Naive thymus-derived CD8-positive, alpha-beta T cell (primary cell): ENCODE measurements at regions not wholly inside any gene's neighbourhood (a gene's known extent, or its start where the extent isn't known, plus 50 kb on each side); places are given as distances from the start of the nearest gene placed in this dataset.
"Not testable (repeated sequence)": the region's sequence is repeated elsewhere in the genome, so short reads cannot be mapped to it uniquely, and the experiment has no call there.

Source experiments
- ATAC-seq, 2 donors: fragments of 150-1000 bp; cut with Tn5 transposase in 1 of 2; sonication (Bioruptor Pico), chemical (Tn5 transposase) in 1 of 2; 1 replicate in 1 of 2; 2 replicates in 1 of 2; pipeline ENCODE4 v1.10.0; 2021; ENCODE audit warnings: mild to moderate bottlenecking in 2 of 2, moderate library complexity in 2 of 2
- POLR2A ChIA-PET: fragments of 350-600 bp; sonication (Branson Sonifier 250); formaldehyde crosslinking; loops from one replicate; lab custom pipeline; 2021; ENCODE audit warnings: antibody characterized with exemption; lab: Charles Lee
- DNase-seq, 10 donors: peaks; one replicate each; pipeline versions ENCODE4 v3.0.0 to v3.0.0-alpha.2; 2020 to 2022
- H3K27ac Mint-ChIP-seq, 10 donors: one replicate each; pipeline ENCODE4 v1.8.0; 2020 to 2022; ENCODE audit warnings: mild to moderate bottlenecking in 10 of 10, mixed read lengths in 10 of 10, moderate library complexity in 4 of 10, inconsistent platforms in 1 of 10
- H3K27me3 Mint-ChIP-seq, 5 donors: one replicate each; pipeline ENCODE4 v1.8.0; 2021 to 2022; ENCODE audit warnings: mixed read lengths in 5 of 5
- H3K36me3 Mint-ChIP-seq, 3 donors: one replicate each; pipeline ENCODE4 v1.8.0; 2020 to 2022; ENCODE audit warnings: mixed read lengths in 3 of 3, mild to moderate bottlenecking in 2 of 3, inconsistent platforms in 1 of 3
- H3K4me1 Mint-ChIP-seq, 4 donors: one replicate each; pipeline ENCODE4 v1.8.0; 2021 to 2022; ENCODE audit warnings: mixed read lengths in 4 of 4
- H3K4me3 Mint-ChIP-seq, 10 donors: one replicate each; pipeline ENCODE4 v1.8.0; 2020 to 2022; ENCODE audit warnings: mild to moderate bottlenecking in 10 of 10, mixed read lengths in 10 of 10, moderate library complexity in 6 of 10, inconsistent platforms in 1 of 10
- H3K9me3 Mint-ChIP-seq, 9 donors: one replicate each; pipeline ENCODE4 v1.8.0; 2020 to 2022; ENCODE audit warnings: mixed read lengths in 9 of 9, mild to moderate bottlenecking in 3 of 9, inconsistent platforms in 1 of 9, moderate library complexity in 1 of 9

DNA sequence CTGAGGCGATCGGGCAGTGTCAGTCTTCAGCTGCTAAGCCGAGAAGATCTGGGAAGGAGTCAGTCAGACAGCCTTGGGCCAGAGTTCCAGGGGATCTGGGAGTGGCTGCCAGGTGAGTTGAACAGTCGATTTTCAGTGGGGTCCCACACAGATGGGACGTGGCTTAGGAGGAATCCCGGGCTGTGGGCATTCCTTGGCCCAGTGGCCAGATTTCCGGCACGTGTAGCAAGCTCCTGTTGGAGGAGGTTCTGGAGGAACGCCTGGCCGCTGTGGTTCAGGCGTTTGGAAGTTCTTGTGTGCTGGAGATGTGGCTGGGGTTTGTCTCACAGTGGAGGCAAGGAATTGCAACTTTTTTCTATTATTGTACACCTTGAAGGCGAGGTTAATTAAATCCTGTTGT, 269.4 kb upstream of the SLC16A7 start:
- POLR2A ChIA-PET, H3K4me1 Mint-ChIP-seq, H3K4me3 Mint-ChIP-seq: not testable (repeated sequence)

DNA sequence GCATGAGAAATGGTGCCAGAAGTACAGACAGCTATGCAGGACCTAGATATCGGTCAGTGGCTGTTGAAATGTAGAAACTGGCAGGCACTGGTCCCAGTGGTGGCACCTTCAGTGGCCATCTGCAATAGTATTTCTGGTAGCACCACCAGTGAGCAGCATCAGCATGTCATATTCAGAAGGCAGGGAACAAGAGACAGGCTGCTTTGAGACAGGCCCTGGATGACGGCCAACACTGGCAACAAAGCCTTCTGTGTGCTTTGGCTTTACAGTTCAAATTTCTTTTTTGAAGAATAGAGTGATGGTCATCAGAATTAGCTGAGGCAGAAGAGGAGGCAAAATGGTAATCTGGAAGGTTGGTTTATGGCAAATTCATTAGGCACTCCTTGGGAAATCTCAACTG, 273.4 kb upstream of the SLC16A7 start:
- Mint-ChIP-seq H3K9me3 (peaks cover 0 to 3% (median 0%) of the 10 kb centered on the region in 9 donors), H3K4me1 (no peaks in the 10 kb centered on the region), H3K27ac (no peak overlapping the region), H3K27me3 (peaks cover 0 to 4% (median 0%) of the 10 kb centered on the region in 5 donors), H3K36me3 (no peaks in the 10 kb centered on the region), H3K4me3 (no peak overlapping the region)
- DNase-seq (no peak), ATAC-seq (no peak)
- POLR2A ChIA-PET: no interaction called here

More for the DNA sequence above, 269.4 kb upstream of the SLC16A7 start:
- H3K9me3 Mint-ChIP-seq, ATAC-seq, H3K27ac Mint-ChIP-seq, DNase-seq, H3K36me3 Mint-ChIP-seq: not testable (repeated sequence)
- peaks cover 0 to 16% (median 0%) of the 10 kb centered on the region in 5 donors for H3K27me3 Mint-ChIP-seq

- Mint-ChIP-seq H3K27ac (no peak overlapping the region), H3K36me3 (no peaks in the 10 kb centered on the region), H3K27me3 (peaks cover 0 to 4% (median 0%) of the 10 kb centered on the region in 5 donors), H3K4me3 (no peak overlapping the region), H3K4me1 (no peaks in the 10 kb centered on the region), H3K9me3 (peaks cover 0 to 6% (median 0%) of the 10 kb centered on the region in 9 donors)
- POLR2A ChIA-PET: no interaction called here
- ATAC-seq (no peak), DNase-seq (no peak)
These were observed 274.6 kb upstream of the SLC16A7 start for GRCh38 chr12:59321278-59321677.

DNA sequence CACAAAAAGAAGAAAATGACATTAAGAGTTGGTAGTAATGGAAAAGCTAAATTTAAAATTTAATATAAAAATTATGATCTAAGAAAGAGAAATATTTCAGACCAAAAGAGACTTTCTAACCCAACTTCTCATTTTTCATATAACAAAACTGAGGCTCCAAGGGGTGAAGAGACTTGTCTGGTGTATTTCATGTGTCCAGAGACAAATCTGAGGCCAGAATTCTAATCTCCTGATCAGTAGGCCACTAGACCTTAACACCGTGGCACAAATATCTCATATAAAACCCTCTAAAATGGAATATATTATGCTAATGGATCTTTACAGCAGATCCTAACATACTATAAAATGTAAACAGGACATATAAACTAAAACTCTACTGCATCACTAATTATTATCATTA, 275.7 kb upstream of the SLC16A7 start:
- DNase-seq (no peak), ATAC-seq (no peak)
- POLR2A ChIA-PET: no interaction called here
- Mint-ChIP-seq H3K36me3 (no peaks in the 10 kb centered on the region), H3K4me3 (no peak overlapping the region), H3K27me3 (peaks cover 0 to 1% (median 0%) of the 10 kb centered on the region in 5 donors), H3K9me3 (peaks cover 0 to 6% (median 0%) of the 10 kb centered on the region in 9 donors), H3K4me1 (no peaks in the 10 kb centered on the region), H3K27ac (no peak overlapping the region)

- Mint-ChIP-seq H3K36me3 (no peaks in the 10 kb centered on the region), H3K9me3 (peaks cover 0 to 6% (median 0%) of the 10 kb centered on the region in 9 donors), H3K27ac (no peak overlapping the region), H3K27me3 (peaks cover 0 to 1% (median 0%) of the 10 kb centered on the region in 5 donors), H3K4me3 (no peak overlapping the region), H3K4me1 (no peaks in the 10 kb centered on the region)
- POLR2A ChIA-PET: no interaction called here
- ATAC-seq: no peak
- DNase-seq: no peak
These were observed 276.9 kb upstream of the SLC16A7 start for GRCh38 chr12:59318940-59319339.

- Mint-ChIP-seq H3K27me3 (peaks cover 0 to 1% (median 0%) of the 10 kb centered on the region in 5 donors), H3K9me3 (peaks cover 0 to 6% (median 2%) of the 10 kb centered on the region in 9 donors), H3K4me1 (no peaks in the 10 kb centered on the region), H3K36me3 (no peaks in the 10 kb centered on the region), H3K27ac (peak overlapping the region in 2 of 10 donors; percentile 3 to 49), H3K4me3 (no peak overlapping the region)
- POLR2A ChIA-PET: no interaction called here
- DNase-seq (no peak), ATAC-seq (no peak)
These were observed 278.2 kb upstream of the SLC16A7 start for GRCh38 chr12:59317598-59317997.

DNA sequence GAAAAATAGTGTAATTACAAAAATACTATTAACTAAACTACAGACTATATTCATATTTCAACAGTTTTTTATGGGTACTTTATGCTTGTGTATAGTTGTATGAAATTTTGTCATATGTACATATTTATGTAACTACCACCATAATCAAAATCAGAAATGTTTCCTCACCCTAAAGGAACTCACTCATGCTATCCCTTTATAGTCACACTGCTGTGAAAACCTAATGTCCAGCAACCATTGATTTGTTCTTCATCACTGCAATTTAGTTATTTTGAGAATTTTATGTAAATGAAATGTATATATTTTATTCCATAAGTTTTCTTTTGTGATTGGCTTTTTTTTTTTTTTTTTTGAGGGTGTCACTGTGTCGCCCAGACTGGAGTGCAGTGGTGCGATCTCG, 278.9 kb upstream of the SLC16A7 start:
- peaks cover 0 to 10% (median 2%) of the 10 kb centered on the region in 9 donors for H3K9me3 Mint-ChIP-seq
- ATAC-seq (no peak), DNase-seq (no peak)
- no peak overlapping the region for H3K27ac Mint-ChIP-seq
- POLR2A ChIA-PET: no interaction called here
- no peaks in the 10 kb centered on the region for H3K4me1 Mint-ChIP-seq
- H3K36me3 Mint-ChIP-seq: no peaks in the 10 kb centered on the region
- peaks cover 0 to 1% (median 0%) of the 10 kb centered on the region in 5 donors for H3K27me3 Mint-ChIP-seq
- no peak overlapping the region for H3K4me3 Mint-ChIP-seq

GRCh38 chr12:59316354-59316753, 279.5 kb upstream of the SLC16A7 start:
- H3K27ac Mint-ChIP-seq, ATAC-seq, H3K4me3 Mint-ChIP-seq, H3K4me1 Mint-ChIP-seq, H3K27me3 Mint-ChIP-seq, DNase-seq, H3K36me3 Mint-ChIP-seq, POLR2A ChIA-PET: not testable (repeated sequence)
- peaks cover 3 to 15% (median 6%) of the 10 kb centered on the region in 9 donors for H3K9me3 Mint-ChIP-seq

DNA sequence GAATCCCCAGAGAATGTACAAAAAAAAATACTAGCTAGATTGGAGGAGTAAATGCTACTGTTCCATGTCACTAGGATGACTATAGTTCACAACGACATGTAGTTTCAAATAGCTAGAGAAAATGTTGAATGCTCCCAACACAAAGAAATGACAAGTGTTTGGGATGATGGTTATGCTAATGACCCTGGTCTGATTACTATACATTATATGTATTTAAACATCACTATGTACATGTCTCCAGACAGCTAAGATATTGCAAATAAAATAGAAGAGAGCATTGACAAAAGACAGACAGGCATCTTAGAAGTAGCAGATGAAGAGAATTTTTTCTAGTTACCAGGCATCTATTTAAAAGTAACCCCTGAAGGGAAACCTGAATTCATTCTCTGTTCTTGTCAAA, 281.6 kb upstream of the SLC16A7 start:
- ATAC-seq: no peak

DNA sequence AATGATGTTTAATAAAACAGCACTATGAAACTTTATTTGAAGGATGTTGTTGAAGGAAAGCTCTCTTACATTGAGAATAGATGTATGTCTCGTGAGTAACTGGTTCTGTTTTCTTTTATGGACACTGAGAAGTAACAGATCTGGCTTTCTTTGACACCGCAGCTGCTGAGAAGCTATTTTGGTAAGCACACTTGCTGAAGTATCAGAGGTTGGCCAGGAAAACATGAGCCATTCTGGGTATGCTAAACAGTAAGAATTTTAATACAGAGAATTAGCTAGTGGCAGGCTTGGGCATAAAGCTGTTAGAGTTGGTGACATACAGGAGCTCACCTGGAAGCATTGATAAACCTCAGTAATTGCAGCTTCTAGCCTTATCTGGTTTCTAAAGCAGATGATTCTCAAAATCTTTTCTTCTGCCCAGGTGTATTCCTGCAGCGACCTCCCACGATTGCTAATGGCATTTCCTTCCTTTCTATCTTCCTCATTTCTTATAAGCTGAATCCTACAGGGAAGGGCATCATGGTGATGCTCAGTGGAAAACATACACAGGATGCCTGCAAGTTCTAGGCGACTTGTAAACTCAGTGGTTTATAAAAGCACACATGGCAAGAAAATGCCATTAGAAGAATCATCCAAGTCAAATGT, 291.6 kb upstream of the SLC16A7 start:
- ATAC-seq: no peak
- H3K27ac Mint-ChIP-seq: no peak overlapping the region
- H3K36me3 Mint-ChIP-seq: no peaks in the 10 kb centered on the region
- no peak for DNase-seq
- POLR2A ChIA-PET: no interaction called here
- H3K4me3 Mint-ChIP-seq: no peak overlapping the region
- no peaks in the 10 kb centered on the region for H3K4me1 Mint-ChIP-seq
- H3K9me3 Mint-ChIP-seq: peaks cover 0 to 9% (median 0%) of the 10 kb centered on the region in 9 donors
- H3K27me3 Mint-ChIP-seq: peaks cover 0 to 5% (median 0%) of the 10 kb centered on the region in 5 donors

More for the DNA sequence above, 281.6 kb upstream of the SLC16A7 start:
- H3K9me3 Mint-ChIP-seq: peaks cover 8 to 25% (median 9%) of the 10 kb centered on the region in 9 donors
- no peaks in the 10 kb centered on the region for H3K4me1 Mint-ChIP-seq
- no peaks in the 10 kb centered on the region for H3K36me3 Mint-ChIP-seq
- H3K27ac Mint-ChIP-seq: no peak overlapping the region
- peaks cover 0 to 1% (median 0%) of the 10 kb centered on the region in 5 donors for H3K27me3 Mint-ChIP-seq
- H3K4me3 Mint-ChIP-seq: no peak overlapping the region
- POLR2A ChIA-PET: no interaction called here
- no peak for DNase-seq

DNA sequence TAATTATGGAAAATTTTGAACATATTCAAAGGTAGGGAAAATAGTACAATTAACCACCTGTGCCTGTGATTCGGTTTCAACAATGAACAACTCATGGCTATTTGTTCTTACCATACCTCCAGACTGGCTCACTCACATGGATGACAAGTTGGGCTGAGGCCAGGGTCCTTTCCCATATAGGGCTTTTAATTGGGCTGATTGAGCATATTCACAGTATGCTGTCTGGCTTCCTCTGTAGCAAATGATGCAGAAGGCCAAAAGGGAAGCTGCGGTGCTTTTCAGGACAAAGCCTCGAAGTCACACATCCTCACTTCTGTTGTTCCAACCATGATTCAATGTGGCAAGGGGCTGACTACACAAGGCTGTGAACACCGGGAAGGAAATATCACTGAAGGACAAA, 297.5 kb upstream of the SLC16A7 start:
- POLR2A ChIA-PET: no interaction called here
- H3K27me3 Mint-ChIP-seq: peaks cover 0 to 7% (median 0%) of the 10 kb centered on the region in 5 donors
- H3K27ac Mint-ChIP-seq: no peak overlapping the region
- H3K4me1 Mint-ChIP-seq: no peaks in the 10 kb centered on the region
- H3K9me3 Mint-ChIP-seq: peaks cover 0 to 11% (median 0%) of the 10 kb centered on the region in 9 donors
- DNase-seq (no peak), ATAC-seq (no peak)
- H3K36me3 Mint-ChIP-seq: no peaks in the 10 kb centered on the region
- no peak overlapping the region for H3K4me3 Mint-ChIP-seq

DNA sequence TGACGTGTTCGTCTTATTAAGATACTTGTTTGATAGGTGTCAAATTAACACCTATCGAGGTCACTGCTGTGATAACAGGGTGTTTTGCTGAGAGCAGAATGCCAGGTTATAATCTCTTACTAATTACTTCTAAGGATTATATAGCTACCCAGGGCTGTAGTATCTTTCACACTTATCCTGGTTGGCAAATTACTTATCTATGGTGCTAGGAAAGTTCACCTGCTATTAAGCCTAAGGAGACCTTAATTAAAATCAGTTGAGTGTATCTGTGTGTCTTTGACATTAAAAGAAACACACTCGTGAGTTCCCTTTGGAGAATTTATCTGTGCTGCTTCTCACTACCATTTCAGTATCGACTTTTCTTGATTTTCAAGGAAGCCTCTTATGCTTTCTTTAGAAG, 301.6 kb upstream of the SLC16A7 start:
- H3K36me3 Mint-ChIP-seq: no peaks in the 10 kb centered on the region

GRCh38 chr12:59282999-59283398, 312.8 kb upstream of the SLC16A7 start:
- Mint-ChIP-seq H3K36me3 (no peaks in the 10 kb centered on the region), H3K27ac (no peak overlapping the region), H3K27me3 (no peaks in the 10 kb centered on the region), H3K9me3 (peaks cover 0 to 8% (median 0%) of the 10 kb centered on the region in 9 donors), H3K4me1 (no peaks in the 10 kb centered on the region), H3K4me3 (no peak overlapping the region)
- POLR2A ChIA-PET: no interaction called here
- DNase-seq: no peak
- ATAC-seq: no peak

More for the DNA sequence above, 301.6 kb upstream of the SLC16A7 start:
- H3K27ac Mint-ChIP-seq: no peak overlapping the region
- peaks cover 0 to 1% (median 0%) of the 10 kb centered on the region in 4 donors for H3K4me1 Mint-ChIP-seq
- DNase-seq: no peak
- no peak for ATAC-seq
- POLR2A ChIA-PET: no interaction called here
- no peak overlapping the region for H3K4me3 Mint-ChIP-seq
- peaks cover 0 to 4% (median 0%) of the 10 kb centered on the region in 5 donors for H3K27me3 Mint-ChIP-seq
- H3K9me3 Mint-ChIP-seq: peaks cover 0 to 6% (median 0%) of the 10 kb centered on the region in 9 donors

DNA sequence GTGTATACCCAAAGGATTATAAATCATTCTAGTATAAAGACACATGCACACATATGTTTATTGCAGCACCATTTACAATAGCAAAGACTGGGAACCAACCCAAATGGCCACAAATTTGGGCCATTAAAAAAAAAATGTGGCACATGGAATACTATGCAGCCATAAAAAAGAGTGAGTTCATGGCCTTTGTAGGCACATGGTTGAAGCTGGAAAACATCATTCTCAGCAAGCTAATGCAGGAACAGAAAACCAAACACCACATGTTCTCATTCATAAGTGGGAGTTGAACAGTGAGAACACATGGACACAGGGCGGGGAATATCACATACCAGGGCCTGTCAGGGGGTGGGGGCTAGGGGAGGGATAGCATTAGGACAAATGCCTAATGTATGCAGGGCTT, 322.3 kb upstream of the SLC16A7 start:
- ATAC-seq, H3K4me1 Mint-ChIP-seq, DNase-seq, H3K27me3 Mint-ChIP-seq, POLR2A ChIA-PET, H3K27ac Mint-ChIP-seq, H3K4me3 Mint-ChIP-seq, H3K36me3 Mint-ChIP-seq: not testable (repeated sequence)
- H3K9me3 Mint-ChIP-seq: peaks cover 9 to 31% (median 17%) of the 10 kb centered on the region in 9 donors
